NT2/D1 (cell line): ENCODE measurements at regions not wholly inside any gene's neighbourhood (a gene's known extent, or its start where the extent isn't known, plus 50 kb on each side); places are given as distances from the start of the nearest gene placed in this dataset.

Experiments used
- SUZ12 ChIP-seq: IDR thresholded peaks from 2 replicates; pipeline ENCODE4 v1.6.1; 2011; ENCODE audit not compliant: insufficient read length, insufficient read depth; ENCODE audit errors: extremely low read depth
- YY1 ChIP-seq: IDR thresholded peaks from 2 replicates; pipeline ENCODE4 v1.6.1; 2011; ENCODE audit not compliant: insufficient read length, insufficient read depth
- ZNF274 ChIP-seq: IDR thresholded peaks from 2 replicates; pipeline ENCODE4 v1.6.1; 2011; ENCODE audit warnings: mild to moderate bottlenecking, low read depth, low read length

DNA sequence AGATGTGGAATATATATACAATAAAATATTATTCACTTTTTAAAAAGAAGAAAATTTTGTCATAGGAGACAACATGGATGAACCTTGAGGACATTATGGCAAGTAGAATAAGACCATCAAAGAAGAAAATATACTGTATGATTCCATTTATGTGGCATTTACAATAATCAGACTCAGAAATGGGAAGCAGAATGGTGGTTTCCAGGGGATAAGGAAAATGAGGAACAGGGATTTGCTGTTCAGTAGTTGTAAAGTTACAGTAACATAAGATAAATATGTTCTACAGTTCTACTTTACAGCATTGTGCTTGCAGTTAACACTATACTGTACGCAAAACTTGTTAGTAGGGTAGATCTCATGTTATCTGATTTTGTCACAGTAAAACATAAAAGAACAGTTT, 1271.0 kb downstream of the LRFN5 start:
- TF ChIP-seq ZNF274, result no peak
- no peak for TF ChIP-seq YY1
- no peak for TF ChIP-seq SUZ12
